PC-3 (cell line): ENCODE measurements at regions not wholly inside any gene's neighbourhood (a gene's known extent, or its start where the extent isn't known, plus 50 kb on each side); places are given as distances from the start of the nearest gene placed in this dataset.

Experiments used
- CTCF ChIP-seq: fragments of 300-600 bp; sonication (generic); conservative IDR thresholded peaks from 2 replicates; pipeline ENCODE4 v1.5.1; 2017; ENCODE audit warnings: antibody characterized with exemption, low read depth, mild to moderate bottlenecking, low read length
- EZH2 ChIP-seq: fragments of 300-600 bp; sonication (generic); IDR thresholded peaks from one replicate; pipeline ENCODE4 v1.6.1; 2017; ENCODE audit warnings: antibody characterized with exemption, mild to moderate bottlenecking, low read length; ENCODE audit not compliant: unreplicated experiment
- EZH2phosphoT487 ChIP-seq: fragments of 300-600 bp; sonication (generic); IDR thresholded peaks from 2 replicates; pipeline ENCODE4 v1.6.1; 2018; ENCODE audit warnings: mild to moderate bottlenecking, antibody characterized with exemption, low read length, borderline replicate concordance

GRCh38 chr7:11274074-11274473 is 300.4 kb downstream of the PHF14 start:
- TF ChIP-seq CTCF (no peak), EZH2phosphoT487 (no peak), EZH2 (no peak)
